ENCODE measurements at regions not wholly inside any gene's neighbourhood (a gene's known extent, or its start where the extent isn't known, plus 50 kb on each side); places are given as distances from the start of the nearest gene placed in this dataset.
"Not testable (repeated sequence)": the region's sequence is repeated elsewhere in the genome, so short reads cannot be mapped to it uniquely, and the experiment has no call there.

DNA sequence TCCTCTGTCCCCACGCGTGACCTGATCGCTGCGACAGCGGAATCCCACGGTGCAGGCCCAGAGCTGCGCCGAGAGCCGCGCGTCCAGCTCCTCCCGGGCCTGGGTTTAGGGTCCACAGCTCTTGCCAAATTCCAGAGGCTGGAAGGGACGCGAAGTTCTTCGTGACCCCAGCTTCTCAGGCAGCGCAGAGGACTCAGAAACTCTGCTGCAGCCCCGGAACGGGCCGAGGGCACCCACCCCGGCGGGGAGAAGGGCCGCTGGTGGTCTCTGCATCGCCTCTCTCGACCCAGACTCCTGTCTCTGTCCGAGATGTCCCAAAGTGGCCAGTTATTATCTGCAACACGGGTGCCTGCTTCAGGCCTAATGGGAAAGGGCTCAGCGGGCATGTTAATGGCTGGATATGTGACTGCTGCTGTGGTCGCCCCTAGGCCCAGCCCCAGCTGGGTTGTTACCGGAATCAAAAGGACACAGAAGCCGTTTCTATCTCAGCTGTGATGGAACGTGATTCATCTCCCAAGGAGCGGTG is 236.4 kb downstream of the VRK1 start:
- DNase-seq = no peak

DNA sequence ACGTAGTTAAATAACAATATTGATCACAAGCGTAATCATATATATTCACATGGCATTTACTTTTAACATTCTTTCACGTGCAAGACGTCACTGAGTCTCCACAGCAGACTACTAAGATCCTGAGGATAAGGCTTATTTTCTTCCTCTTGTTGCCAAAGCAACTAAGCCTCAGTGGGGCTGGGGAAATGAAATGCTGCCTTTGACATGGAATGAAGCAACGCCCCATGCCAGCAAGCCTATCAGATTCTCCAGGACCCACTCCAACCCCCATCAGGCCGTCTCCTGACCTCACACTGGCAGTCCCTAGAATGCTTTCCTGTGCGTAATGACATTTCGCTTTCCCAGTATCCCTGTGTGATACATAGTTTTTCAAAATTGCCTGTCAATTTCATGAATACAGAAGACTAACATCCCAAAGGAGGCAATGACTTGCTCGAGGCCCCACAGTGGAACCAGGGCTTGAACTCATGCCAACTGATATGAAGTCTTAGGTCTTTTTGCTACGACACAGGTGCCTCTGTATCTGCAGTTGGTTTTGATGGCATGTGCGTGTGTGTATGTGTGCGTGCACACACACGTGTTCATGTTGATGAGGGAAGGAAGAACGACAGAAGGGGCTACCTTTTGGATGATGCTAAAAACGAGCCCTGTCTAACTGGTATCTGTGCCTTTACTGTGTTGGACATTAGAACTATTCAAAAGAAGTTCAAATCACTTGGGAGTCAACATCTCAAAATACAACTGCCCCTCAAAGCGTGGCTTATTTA is 239.1 kb downstream of the VRK1 start:
- DNase-seq = no peak

DNA sequence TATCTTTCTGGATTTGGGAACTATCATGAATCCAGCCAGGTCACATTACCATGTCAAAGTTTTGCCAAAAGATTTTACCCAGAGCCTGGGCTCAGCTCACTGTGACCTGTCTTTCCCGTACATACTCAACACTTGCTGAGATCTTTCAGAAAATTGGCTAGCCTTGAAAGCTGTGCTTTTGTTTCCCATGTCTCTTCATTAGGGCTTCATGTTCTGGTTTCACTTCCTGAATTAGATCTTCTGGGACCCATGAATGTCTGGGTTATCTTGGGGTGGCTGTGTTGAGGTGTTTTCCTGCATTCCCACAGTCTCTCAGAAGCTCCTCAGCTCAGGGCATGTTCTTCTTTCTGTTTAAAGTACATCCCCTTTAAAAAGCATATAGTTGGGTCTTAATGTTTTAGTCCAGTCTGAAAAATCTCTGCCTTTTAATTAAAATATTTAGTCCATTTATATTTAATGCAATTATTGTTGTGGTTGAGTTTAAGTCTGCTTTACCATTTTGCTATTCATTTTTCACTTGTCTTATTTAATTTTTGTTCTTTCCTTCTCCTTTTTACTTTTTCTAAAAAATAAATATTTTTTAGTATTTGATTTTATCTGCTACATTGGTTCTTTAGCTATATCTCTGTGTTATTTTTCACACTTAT is 242.7 kb downstream of the VRK1 start:
- DNase-seq = no peak

GRCh38 chr14:97046967-97047366 is 249.8 kb downstream of the VRK1 start:
- DNase-seq = no peak

DNA sequence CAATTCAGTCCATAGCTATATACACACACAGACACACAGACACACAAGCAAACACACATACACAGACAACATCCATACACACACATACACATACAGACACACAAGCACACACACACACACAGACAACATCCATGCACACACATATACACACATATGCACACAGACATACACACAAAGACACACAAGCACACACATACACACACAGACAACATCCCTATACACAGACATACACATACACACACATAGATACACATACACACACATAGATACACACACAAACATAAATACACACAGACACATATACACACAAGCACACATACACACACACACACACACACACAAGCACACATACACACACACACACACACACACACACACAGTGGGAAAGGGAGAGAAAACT is 254.8 kb downstream of the VRK1 start:
- DNase-seq = no peak

DNA sequence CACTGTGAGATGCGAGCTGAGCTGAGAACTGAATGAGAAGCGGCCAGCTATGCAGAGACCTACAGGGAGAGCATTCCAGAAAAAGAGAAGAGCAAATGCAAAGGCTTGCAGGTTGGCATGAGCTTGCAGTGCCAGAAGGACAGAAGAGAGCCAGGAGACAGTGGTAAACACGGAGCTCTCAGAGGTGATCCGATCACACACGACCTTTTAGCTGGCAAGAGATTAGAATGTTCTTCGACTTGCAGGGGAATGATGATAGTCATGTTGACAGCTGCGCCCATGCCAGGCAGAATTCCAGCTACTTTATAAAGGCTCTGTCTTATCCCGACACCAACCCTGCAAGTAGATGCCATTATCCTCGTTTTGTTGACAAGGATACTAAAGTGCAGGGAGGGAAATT is 256.8 kb downstream of the VRK1 start:
- no peak for DNase-seq

DNA sequence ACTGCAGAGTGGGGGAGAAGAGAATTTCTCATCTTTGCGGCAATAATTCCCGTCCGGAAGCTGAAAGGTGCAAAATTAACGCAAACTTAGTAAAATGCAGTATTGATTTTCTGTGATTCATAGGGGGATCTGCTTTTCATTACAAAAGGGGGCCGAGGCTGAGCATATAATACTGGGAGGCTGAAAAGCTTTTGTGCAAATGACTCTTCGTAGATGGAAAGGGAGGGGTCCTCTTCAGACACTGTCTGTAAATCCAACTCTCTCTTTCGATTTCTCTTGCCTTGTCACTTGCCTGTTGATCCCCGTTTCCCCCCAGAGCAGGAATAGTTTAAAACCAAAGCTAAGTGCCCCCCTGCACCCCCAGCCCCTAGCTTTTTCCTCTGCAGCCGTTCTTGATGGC is 258.2 kb downstream of the VRK1 start:
- DNase-seq = no peak

GRCh38 chr14:97056086-97056485 is 258.9 kb downstream of the VRK1 start:
- peak; percentile 63 for DNase-seq

GRCh38 chr14:97057238-97058073 is 260.3 kb downstream of the VRK1 start:
- no peak for DNase-seq

DNA sequence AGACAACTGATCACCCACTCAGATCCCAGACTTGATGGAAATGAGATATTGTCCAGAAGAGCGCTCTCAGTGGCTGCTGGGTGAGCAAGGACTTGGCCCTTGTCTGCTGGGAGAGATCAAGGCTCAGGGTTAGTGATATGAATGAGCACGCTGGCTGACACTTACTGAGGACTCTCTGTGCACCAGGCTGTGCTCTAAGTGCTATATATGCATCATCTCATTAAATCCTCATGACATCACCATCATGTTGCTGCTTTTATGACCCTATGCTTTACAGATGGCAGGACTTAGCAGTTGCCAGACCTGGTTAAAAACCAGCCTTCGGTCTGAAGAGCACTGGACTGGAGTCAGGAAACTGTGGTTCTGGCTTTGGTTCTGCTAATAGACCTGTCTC is 260.9 kb downstream of the VRK1 start:
- no peak for DNase-seq

DNA sequence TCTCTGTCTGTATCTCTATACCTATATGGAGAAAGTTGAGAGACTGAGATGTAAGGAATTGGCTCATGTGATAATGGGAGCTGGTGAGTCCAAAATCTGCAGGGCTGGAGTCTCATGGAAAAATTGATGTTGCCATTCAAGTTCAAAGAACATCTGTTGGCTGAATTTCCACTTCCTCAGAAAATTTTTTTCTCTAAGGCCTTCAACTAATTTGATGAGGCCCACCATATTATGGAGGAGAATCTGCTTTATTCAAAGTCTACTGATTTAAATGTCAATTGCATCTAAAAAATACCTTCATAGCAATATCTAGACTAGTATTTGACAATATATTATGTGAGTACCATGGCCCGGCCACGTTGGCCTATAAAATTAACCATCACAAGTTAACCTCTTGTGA is 261.4 kb downstream of the VRK1 start:
- no peak for DNase-seq

DNA sequence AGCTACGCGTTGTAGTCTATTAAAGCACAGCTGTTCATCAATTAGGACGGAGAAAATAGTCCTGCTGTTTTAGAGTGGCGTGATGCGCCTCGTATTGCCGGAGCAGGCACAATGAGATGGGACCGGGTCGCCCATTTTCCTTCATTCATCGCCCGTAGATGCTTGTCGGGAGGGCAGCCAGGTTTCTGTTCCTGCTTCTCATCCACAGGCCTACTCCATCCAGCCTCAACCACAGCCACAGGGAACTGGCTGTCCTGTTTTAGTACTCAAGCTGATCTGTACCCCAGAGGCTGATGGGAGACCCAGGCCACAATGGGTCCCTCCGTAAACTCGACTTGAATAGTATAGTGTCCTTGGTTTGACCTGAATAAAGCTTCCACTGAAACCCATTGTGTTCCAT is 264.0 kb downstream of the VRK1 start:
- DNase-seq = peak; percentile 54

- DNase-seq = no peak
These were observed 264.5 kb downstream of the VRK1 start for GRCh38 chr14:97061714-97062113.

DNA sequence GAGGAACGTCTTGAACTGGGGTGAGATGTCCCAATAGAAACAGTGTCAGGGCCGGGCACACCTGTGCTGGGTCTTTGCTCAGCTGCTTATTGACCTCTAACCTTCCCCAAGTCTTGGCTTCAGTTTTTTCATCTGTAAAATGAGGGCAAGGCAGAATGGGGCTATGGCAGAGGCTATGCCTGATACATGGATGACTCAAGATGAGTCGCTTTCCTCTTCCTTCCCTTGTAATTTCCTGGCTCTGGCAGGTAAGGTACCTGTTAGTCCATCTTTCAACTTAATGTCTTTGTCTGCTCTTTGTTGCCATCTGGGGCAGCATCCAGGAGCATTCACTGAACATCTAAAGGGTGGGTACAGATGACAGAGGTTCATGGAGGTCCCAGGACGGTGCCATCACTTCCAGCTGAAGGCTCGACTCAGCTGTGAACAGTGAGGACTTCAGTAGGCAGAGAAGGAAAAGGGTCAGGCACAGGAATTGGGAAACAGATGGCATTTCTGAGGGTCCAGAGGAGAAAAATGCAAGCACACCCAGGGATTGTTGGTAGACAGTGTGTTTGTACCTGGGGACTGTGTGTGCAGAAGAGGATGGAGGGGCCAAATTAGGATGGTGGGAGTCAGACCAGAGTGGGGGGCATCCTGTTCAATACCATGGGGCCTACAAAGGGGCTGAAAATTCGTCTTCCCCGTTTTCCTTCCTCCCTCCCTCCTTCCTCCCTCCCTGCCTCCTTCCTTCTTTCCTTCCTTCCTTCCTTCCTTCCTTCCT is 268.3 kb downstream of the VRK1 start:
- DNase-seq = no peak

GRCh38 chr14:97066068-97066899 is 269.1 kb downstream of the VRK1 start:
- no peak for DNase-seq

DNA sequence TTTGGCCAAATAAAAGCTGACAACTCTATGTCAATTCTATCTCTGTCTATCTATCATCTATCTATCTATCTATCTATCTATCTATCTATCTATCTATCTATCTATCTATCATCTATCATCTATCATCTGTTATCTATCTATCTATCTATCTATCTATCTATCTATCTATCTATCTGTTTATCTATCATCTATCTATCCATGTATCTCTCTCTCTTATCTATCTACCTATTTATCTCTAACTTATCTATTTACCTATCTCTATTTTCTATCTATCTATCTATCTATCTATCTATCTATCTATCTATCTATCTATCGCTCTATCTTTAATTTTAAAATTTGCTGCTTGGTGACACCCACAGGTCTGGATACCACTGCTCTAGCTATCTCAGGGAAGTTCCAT is 271.1 kb downstream of the VRK1 start:
- DNase-seq = not testable (repeated sequence)

DNA sequence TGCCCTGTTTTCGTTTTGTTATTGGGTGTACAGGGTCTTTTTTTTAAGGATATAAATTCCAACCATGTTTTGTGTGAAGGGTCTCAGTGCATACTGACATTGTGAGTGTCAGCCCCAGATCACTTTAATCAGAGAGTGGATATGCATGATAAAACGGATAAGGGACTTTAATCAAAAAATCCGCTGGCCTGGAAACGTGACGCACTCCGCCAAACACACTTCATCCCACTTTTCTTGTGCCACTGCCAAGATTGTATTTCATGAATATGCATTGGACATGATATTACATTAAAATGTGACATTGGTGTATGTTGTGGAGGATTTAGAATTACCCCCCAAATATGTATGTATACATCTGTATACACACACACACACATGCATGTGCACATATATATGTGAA is 273.1 kb downstream of the VRK1 start:
- no peak for DNase-seq

GRCh38 chr14:97071177-97071576 is 274.0 kb downstream of the VRK1 start:
- DNase-seq = no peak

DNA sequence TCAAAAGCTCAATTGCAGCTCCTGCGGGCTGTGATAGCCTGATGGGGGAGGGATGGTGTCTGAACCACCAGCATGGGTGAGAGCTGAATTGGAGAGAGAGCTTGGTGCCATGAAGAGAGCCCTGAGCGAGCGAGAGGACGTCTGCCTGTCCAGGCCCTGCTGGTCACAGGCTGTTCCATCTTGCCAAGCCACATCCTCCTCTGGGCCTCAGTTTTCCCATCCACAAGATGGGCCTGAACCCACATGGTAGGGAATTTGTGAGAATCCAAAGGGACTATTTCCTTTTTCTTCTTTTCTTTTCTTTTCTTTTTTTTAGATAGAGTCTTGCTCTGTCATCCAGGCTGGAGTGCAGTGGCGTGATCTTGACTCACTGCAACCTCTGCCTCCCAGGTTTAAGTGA is 276.4 kb downstream of the VRK1 start:
- no peak for DNase-seq

- DNase-seq = no peak
These were observed 277.3 kb downstream of the VRK1 start for GRCh38 chr14:97074456-97074855.

DNA sequence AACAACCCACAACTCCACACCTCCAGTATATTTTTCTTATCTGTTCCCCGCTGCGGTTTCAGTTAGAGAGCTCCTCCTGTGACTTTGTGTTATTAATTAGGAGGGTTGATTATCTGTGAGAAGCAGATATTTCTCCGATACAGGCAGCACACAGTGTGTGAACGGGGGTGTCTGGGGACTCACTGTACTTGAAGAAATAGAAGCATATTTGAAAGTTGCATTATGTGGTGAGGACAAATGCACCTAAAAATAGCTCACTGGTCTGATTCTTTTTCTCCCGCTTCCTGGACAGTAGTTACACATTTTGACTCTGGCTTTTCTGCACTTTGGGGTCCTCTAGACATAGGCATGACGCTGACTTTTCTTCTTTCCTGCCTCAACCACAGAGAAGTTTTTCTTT is 277.7 kb downstream of the VRK1 start:
- DNase-seq = no peak

GRCh38 chr14:97077253-97077653 is 280.1 kb downstream of the VRK1 start:
- DNase-seq = no peak
